Stomach (tissue), 8 donors: ENCODE measurements at regions not wholly inside any gene's neighbourhood (a gene's known extent, or its start where the extent isn't known, plus 50 kb on each side); places are given as distances from the start of the nearest gene placed in this dataset.

Experiments
- DNase-seq, 2 donors: peaks; one replicate each; pipeline versions ENCODE4 v3.0.0 to v3.0.0-alpha.2; 2013 to 2019
- H3K27ac ChIP-seq, 5 donors: fragments of 200-600 bp in 4 of 5; sonication (generic) in 4 of 5; one replicate each; pipeline ENCODE4 v1.5.1; 2013 to 2019; ENCODE audit warnings: mild to moderate bottlenecking in 1 of 5, moderate library complexity in 1 of 5
- H3K27me3 ChIP-seq, 3 donors: fragments of 200-600 bp; sonication (generic); one replicate each; pipeline ENCODE4 v1.5.1; 2017 to 2019; ENCODE audit warnings: mixed run types in 1 of 3
- H3K36me3 ChIP-seq, 4 donors: fragments of 200-600 bp; sonication (generic); 1 replicate in 3 of 4; 2 replicates in 1 of 4; pipeline ENCODE4 v1.5.1; 2016 to 2019
- H3K4me1 ChIP-seq, 4 donors: fragments of 200-600 bp; sonication (generic); one replicate each; pipeline ENCODE4 v1.5.1; 2016 to 2019
- H3K4me3 ChIP-seq, 4 donors: fragments of 200-600 bp; sonication (generic) in 3 of 4; one replicate each; pipeline ENCODE4 v1.5.1; 2016 to 2019; ENCODE audit warnings: mild to moderate bottlenecking in 1 of 4
- H3K9me3 ChIP-seq, 4 donors: fragments of 200-600 bp; sonication (generic); one replicate each; pipeline ENCODE4 v1.5.1; 2016 to 2019
- EP300 ChIP-seq: sonication (generic); formaldehyde crosslinking; IDR thresholded peaks from one replicate; pipeline ENCODE4 v1.6.1; 2017; ENCODE audit warnings: antibody characterized with exemption
- POLR2A ChIP-seq, 4 donors: fragments of 450-650 bp; IDR thresholded peaks; one replicate each; pipeline ENCODE4 v1.6.1; 2016; ENCODE audit warnings: antibody characterized with exemption in 4 of 4, control low read depth in 2 of 4, mild to moderate bottlenecking in 1 of 4, moderate library complexity in 1 of 4
- POLR2AphosphoS5 ChIP-seq, 3 donors: sonication (generic); formaldehyde crosslinking; IDR thresholded peaks; one replicate each; pipeline ENCODE4 v1.6.1; 2016; ENCODE audit warnings: antibody characterized with exemption in 3 of 3
- WGBS, 5 donors: extraction: QIAGEN DNeasy Blood & Tissue Kit in 3 of 5; methylation state at CpG; one replicate each; pipeline versions ENCODE4 v1.1.5 to v1.1.7; 2013 to 2018; 5-methylcytosine and 5-hydroxymethylcytosine counted together
- intact Hi-C: fragments of 100-400 bp; cut with DNase I; formaldehyde crosslinking; loops from one replicate; pipeline ENCODE4 v1.15.1; 2023; ENCODE audit warnings: low total_unique reads
- TF ChIP-seq, protein P1 (sequence below), 7 experiments: fragments of 450-650 bp in 4 of 7; fragments of 200-600 bp in 3 of 7; sonication (generic) in 3 of 7; IDR thresholded peaks; one replicate each; pipeline ENCODE4 v1.5.1; 2016 to 2019; ENCODE audit warnings: antibody characterized with exemption in 7 of 7, control low read depth in 2 of 7, mild to moderate bottlenecking in 1 of 7
- donor health status: healthy with polysubstance abuse.
- donor health status: Bipolar disorder and iron deficiency.
- donor health status: healthy.

DNA sequence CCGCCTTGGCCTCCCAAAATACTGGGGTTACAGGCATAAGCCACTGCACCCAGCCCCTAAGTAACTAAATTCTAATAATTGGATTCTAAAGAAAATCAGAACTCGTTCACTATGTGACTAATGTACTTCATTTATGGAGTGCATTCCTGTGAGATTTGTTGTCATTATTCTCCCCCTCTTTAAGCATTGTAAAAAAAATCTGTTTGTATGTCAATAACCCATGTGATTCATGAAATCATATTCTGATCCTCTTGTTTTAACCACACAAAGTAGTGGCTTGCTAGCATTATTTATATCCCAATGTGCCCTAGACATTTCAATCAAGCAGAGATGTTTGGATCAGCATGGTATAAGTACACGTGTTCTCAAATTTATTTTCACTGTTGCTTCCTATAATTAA lies 78.2 kb upstream of the OSBPL8 start:
- H3K36me3 ChIP-seq = no peaks in the 10 kb centered on the region
- no peak overlapping the region for H3K4me3 ChIP-seq
- DNase-seq = no peak
- H3K9me3 ChIP-seq = no peaks in the 10 kb centered on the region
- TF ChIP-seq POLR2A (IDR thresholded peaks at IDR 0.05) = no peak
- no peak for TF ChIP-seq EP300
- TF ChIP-seq, protein P1, sequence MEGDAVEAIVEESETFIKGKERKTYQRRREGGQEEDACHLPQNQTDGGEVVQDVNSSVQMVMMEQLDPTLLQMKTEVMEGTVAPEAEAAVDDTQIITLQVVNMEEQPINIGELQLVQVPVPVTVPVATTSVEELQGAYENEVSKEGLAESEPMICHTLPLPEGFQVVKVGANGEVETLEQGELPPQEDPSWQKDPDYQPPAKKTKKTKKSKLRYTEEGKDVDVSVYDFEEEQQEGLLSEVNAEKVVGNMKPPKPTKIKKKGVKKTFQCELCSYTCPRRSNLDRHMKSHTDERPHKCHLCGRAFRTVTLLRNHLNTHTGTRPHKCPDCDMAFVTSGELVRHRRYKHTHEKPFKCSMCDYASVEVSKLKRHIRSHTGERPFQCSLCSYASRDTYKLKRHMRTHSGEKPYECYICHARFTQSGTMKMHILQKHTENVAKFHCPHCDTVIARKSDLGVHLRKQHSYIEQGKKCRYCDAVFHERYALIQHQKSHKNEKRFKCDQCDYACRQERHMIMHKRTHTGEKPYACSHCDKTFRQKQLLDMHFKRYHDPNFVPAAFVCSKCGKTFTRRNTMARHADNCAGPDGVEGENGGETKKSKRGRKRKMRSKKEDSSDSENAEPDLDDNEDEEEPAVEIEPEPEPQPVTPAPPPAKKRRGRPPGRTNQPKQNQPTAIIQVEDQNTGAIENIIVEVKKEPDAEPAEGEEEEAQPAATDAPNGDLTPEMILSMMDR (IDR thresholded peaks at IDR 0.05) = no peak
- no peak for TF ChIP-seq POLR2AphosphoS5 (IDR thresholded peaks at IDR 0.05)
- 79 to 86% (median 84%) methylated on average over 3 of the region's 3 CpGs for WGBS, 5 donors
- no peaks in the 10 kb centered on the region for H3K4me1 ChIP-seq
- no peak overlapping the region for H3K27ac ChIP-seq
- intact Hi-C loops = no loop called here
- H3K27me3 ChIP-seq = no peaks in the 10 kb centered on the region

DNA sequence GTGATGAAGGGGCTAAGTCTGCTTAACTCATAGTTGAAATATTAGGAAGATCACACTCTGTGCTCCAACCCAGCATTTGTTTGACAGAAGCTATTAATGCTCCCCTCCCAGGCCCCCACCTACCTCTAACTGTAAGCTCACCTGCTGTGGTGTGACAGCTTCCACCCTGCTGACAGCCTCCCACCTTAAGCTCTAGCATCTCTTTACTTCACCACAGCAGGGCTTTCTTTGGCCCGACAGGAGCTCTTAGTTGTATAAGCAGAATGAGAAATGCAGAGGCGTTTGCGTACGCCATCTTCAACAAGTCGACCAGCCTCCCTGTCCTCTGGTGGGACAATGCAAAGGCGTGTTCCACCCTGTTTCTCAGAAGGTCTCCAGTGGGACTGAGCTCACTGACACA lies 80.1 kb upstream of the OSBPL8 start:
- 85 to 91% (median 87%) methylated on average over 6 of the region's 6 CpGs for WGBS, 5 donors
- Histone ChIP-seq H3K9me3 (no peaks in the 10 kb centered on the region), H3K27me3 (no peaks in the 10 kb centered on the region), H3K4me1 (no peaks in the 10 kb centered on the region), H3K36me3 (no peaks in the 10 kb centered on the region), H3K4me3 (no peak overlapping the region), H3K27ac (no peak overlapping the region)
- no peak for TF ChIP-seq POLR2A (IDR thresholded peaks at IDR 0.05)
- TF ChIP-seq POLR2AphosphoS5 (IDR thresholded peaks at IDR 0.05) = no peak
- TF ChIP-seq, protein P1 (IDR thresholded peaks at IDR 0.05) = no peak
- TF ChIP-seq EP300 = no peak
- intact Hi-C loops = no loop called here
- no peak for DNase-seq

DNA sequence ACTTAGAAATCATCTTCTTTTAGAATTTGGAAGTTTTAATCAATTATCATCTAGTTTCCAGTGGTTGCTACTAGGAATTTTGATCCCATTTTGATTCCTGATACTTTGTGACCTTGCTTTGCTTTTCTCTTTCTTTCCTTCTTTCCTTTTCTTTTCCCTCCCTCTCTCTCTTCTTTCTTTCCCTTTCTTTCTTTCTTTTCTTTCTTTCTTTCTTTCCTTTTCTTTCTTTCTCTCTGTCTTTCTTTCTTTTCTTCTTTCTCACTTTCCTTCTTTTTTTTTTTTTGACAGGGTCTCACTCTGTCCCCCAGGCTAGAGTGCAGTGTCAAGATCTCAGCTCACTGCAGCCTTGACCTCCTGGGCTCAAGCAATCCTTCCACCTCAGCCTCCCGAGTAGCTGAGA lies 81.5 kb upstream of the OSBPL8 start:
- Histone ChIP-seq H3K36me3 (no peaks in the 10 kb centered on the region), H3K27ac (no peak overlapping the region), H3K27me3 (no peaks in the 10 kb centered on the region), H3K4me1 (no peaks in the 10 kb centered on the region), H3K9me3 (no peaks in the 10 kb centered on the region), H3K4me3 (no peak overlapping the region)
- TF ChIP-seq, protein P1 (IDR thresholded peaks at IDR 0.05) = no peak
- WGBS, 5 donors = 79 to 97% (median 88%) methylated on average over 1 of the region's 1 CpG
- no peak for DNase-seq
- intact Hi-C loops = no loop called here

DNA sequence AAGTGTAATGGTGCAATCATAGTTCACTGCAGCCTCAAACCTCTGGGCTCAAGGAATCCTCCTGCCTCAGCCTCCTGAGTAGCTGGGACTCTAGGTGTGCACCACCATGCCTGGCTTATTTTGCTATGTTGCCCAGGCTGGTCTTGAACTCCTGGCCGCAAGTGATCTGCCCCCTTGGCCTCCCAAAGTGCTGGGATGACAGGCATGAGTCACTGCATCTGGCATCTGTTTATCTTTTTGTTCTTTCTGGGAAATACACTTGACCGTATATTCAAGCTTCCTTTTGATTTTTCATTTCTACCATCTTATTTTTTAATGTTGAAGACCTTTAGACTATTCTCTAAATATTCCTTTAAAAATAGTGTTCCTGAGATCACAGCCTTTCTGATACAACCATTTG lies 82.4 kb upstream of the OSBPL8 start:
- TF ChIP-seq EP300 (no peak), POLR2A (IDR thresholded peaks at IDR 0.05) (no peak), POLR2AphosphoS5 (IDR thresholded peaks at IDR 0.05) (no peak)
- TF ChIP-seq, protein P1 (IDR thresholded peaks at IDR 0.05) = no peak
- Histone ChIP-seq H3K27me3 (no peaks in the 10 kb centered on the region), H3K9me3 (no peaks in the 10 kb centered on the region), H3K4me3 (no peak overlapping the region), H3K4me1 (no peaks in the 10 kb centered on the region), H3K36me3 (no peaks in the 10 kb centered on the region), H3K27ac (no peak overlapping the region)
- WGBS, 5 donors = 35 to 87% (median 77%) methylated on average over 2 of the region's 2 CpGs
- intact Hi-C loops = no loop called here
- DNase-seq = no peak

DNA sequence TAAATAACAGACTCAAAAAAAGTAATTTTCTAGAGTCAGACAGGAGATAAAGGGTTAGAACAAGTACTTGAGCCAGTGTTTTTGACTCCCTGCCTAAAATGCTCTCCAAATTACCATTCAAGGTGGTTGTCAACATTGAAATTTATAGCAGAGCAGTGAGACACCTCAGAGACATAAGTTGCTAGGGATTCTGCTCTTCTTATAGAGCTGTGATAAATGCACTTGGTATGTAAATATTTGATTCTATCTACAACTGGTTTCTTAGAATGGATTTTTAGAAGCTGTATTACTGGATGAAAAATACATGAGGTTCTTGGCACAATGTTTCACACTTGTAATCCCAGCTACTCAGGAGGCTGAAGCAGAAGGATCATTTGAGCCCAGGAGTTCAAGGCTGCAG lies 83.9 kb upstream of the OSBPL8 start:
- Histone ChIP-seq H3K4me3 (no peak overlapping the region), H3K27ac (no peak overlapping the region), H3K4me1 (no peaks in the 10 kb centered on the region), H3K27me3 (no peaks in the 10 kb centered on the region), H3K36me3 (no peaks in the 10 kb centered on the region), H3K9me3 (no peaks in the 10 kb centered on the region)
- TF ChIP-seq, protein P1 (IDR thresholded peaks at IDR 0.05) = no peak
- TF ChIP-seq EP300 (no peak), POLR2A (IDR thresholded peaks at IDR 0.05) (no peak), POLR2AphosphoS5 (IDR thresholded peaks at IDR 0.05) (no peak)
- DNase-seq = peak in 1 of 2 donors; percentile 35
- intact Hi-C loops = no loop called here
